Endothelial cell of umbilical vein (primary cell): ENCODE measurements at regions not wholly inside any gene's neighbourhood (a gene's known extent, or its start where the extent isn't known, plus 50 kb on each side); places are given as distances from the start of the nearest gene placed in this dataset.
"Not testable (repeated sequence)": the region's sequence is repeated elsewhere in the genome, so short reads cannot be mapped to it uniquely, and the experiment has no call there.

ENCODE experiments used
- EZH2 ChIP-seq: IDR thresholded peaks from 2 replicates; pipeline ENCODE4 v1.6.1; 2012; ENCODE audit warnings: borderline replicate concordance, low read depth, mild to moderate bottlenecking, moderate library complexity, low read length, inconsistent platforms; ENCODE audit not compliant: severe bottlenecking
- JUN ChIP-seq: IDR thresholded peaks from 2 replicates; pipeline ENCODE4 v1.6.1; 2011; ENCODE audit warnings: borderline replicate concordance, low read depth; ENCODE audit not compliant: insufficient read length, insufficient read depth
- MYC ChIP-seq: IDR thresholded peaks from one replicate; pipeline ENCODE4 v1.6.1; 2011; ENCODE audit warnings: mild to moderate bottlenecking, low read depth, low read length
- POLR2A ChIP-seq: IDR thresholded peaks from 2 replicates; pipeline ENCODE4 v1.6.1; 2012; ENCODE audit warnings: low read depth, mild to moderate bottlenecking, control low read depth, low read length
- POLR2AphosphoS5 ChIP-seq: IDR thresholded peaks from 2 replicates; pipeline ENCODE4 v1.6.1; 2012; ENCODE audit warnings: low read depth, mild to moderate bottlenecking, control low read depth, low read length, moderate library complexity; ENCODE audit not compliant: insufficient read depth
- TF ChIP-seq, protein P1 (sequence below), 2 donors: IDR thresholded peaks; 1 replicate in 1 of 2; 2 replicates in 1 of 2; pipeline ENCODE4 v1.5.1; 2011; ENCODE audit warnings: low read length in 2 of 2, mild to moderate bottlenecking in 2 of 2, moderate library complexity in 2 of 2, control low read depth in 1 of 2, inconsistent platforms in 1 of 2, low read depth in 1 of 2; ENCODE audit not compliant: insufficient read depth in 1 of 2; ENCODE audit errors: extremely low read depth in 1 of 2

DNA sequence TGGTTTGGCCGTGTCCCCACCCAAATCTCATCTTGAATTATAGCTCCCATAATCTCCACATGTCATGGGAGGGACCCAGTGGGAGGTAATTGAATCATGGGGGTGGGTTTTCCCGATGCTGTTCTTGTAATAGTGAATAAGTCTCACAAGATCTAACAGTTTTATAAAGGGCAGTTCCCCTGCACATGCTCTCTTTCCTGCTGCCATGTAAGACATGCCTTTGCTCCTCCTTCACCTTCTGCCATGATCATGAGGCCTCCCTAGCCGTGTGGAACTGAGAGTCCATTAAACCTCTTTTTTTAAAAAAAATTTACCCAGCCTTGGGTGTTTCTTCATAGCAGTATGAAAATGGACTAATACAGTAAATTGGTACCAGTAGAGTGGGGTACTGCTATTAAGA lies 510.6 kb upstream of the FANCL start:
- TF ChIP-seq, protein P1, sequence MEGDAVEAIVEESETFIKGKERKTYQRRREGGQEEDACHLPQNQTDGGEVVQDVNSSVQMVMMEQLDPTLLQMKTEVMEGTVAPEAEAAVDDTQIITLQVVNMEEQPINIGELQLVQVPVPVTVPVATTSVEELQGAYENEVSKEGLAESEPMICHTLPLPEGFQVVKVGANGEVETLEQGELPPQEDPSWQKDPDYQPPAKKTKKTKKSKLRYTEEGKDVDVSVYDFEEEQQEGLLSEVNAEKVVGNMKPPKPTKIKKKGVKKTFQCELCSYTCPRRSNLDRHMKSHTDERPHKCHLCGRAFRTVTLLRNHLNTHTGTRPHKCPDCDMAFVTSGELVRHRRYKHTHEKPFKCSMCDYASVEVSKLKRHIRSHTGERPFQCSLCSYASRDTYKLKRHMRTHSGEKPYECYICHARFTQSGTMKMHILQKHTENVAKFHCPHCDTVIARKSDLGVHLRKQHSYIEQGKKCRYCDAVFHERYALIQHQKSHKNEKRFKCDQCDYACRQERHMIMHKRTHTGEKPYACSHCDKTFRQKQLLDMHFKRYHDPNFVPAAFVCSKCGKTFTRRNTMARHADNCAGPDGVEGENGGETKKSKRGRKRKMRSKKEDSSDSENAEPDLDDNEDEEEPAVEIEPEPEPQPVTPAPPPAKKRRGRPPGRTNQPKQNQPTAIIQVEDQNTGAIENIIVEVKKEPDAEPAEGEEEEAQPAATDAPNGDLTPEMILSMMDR (IDR thresholded peaks at IDR 0.05; ENCODE audit: extremely low read depth in 1 of 2, insufficient read depth in 1 of 2, low read depth in 1 of 2, low read length in 2 of 2): not testable (repeated sequence)
- TF ChIP-seq POLR2A, EZH2, POLR2AphosphoS5, JUN, MYC: not testable (repeated sequence)
